Neural progenitor cell (in vitro differentiated cells): ENCODE measurements at regions not wholly inside any gene's neighbourhood (a gene's known extent, or its start where the extent isn't known, plus 50 kb on each side); places are given as distances from the start of the nearest gene placed in this dataset.

Experiments used
- DNase-seq: peaks from one replicate; pipeline ENCODE4 v3.0.0-alpha.2; 2016; ENCODE audit warnings: low spot score
- H2AFZ ChIP-seq: fragments of 200-600 bp; sonication (generic); replicated peaks from 2 replicates; pipeline ENCODE4 v1.6.1; 2016; ENCODE audit warnings: antibody characterized with exemption
- H3F3A ChIP-seq: fragments of 200-600 bp; sonication (generic); 2 replicates; pipeline ENCODE4 v1.6.1; 2016; ENCODE audit warnings: antibody characterized with exemption, low read depth
- H3K27ac ChIP-seq: fragments of 200-600 bp; sonication (generic); 2 replicates; pipeline ENCODE4 v1.5.1; 2016; ENCODE audit warnings: mild to moderate bottlenecking
- H3K27me3 ChIP-seq: fragments of 200-600 bp; sonication (generic); 2 replicates; pipeline ENCODE4 v1.6.1; 2016; ENCODE audit warnings: mild to moderate bottlenecking, moderate library complexity
- H3K36me3 ChIP-seq: fragments of 200-600 bp; sonication (generic); 2 replicates; pipeline ENCODE4 v1.5.1; 2016
- H3K4me1 ChIP-seq: fragments of 200-600 bp; sonication (generic); 2 replicates; pipeline ENCODE4 v1.6.1; 2016; ENCODE audit warnings: mixed run types
- H3K4me2 ChIP-seq: fragments of 200-600 bp; sonication (generic); 2 replicates; pipeline ENCODE4 v1.6.1; 2016
- H3K4me3 ChIP-seq: fragments of 200-600 bp; sonication (generic); 2 replicates; pipeline ENCODE4 v1.5.1; 2016
- H3K79me2 ChIP-seq: fragments of 200-600 bp; sonication (generic); 2 replicates; pipeline ENCODE4 v1.6.1; 2016; ENCODE audit warnings: low read depth
- H3K9ac ChIP-seq: fragments of 200-600 bp; sonication (generic); 2 replicates; pipeline ENCODE4 v1.6.1; 2016
- H3K9me3 ChIP-seq: fragments of 200-600 bp; sonication (generic); 2 replicates; pipeline ENCODE4 v1.5.1; 2016; ENCODE audit warnings: low read depth
- H4K20me1 ChIP-seq: fragments of 200-600 bp; sonication (generic); 2 replicates; pipeline ENCODE4 v1.6.1; 2016; ENCODE audit warnings: low read depth
- H3K27ac Mint-ChIP-seq: 3 replicates; pipeline ENCODE4 v1.8.0; 2021; ENCODE audit warnings: mixed read lengths
- H3K27me3 Mint-ChIP-seq: 2 replicates; pipeline ENCODE4 v1.8.0; 2022; ENCODE audit warnings: low read depth, mild to moderate bottlenecking, inconsistent platforms, moderate library complexity, mixed read lengths; ENCODE audit not compliant: insufficient read depth
- H3K36me3 Mint-ChIP-seq: 3 replicates; pipeline ENCODE4 v1.8.0; 2021; ENCODE audit warnings: mixed read lengths
- H3K4me1 Mint-ChIP-seq: 3 replicates; pipeline ENCODE4 v1.8.0; 2021; ENCODE audit warnings: mixed read lengths
- H3K4me3 Mint-ChIP-seq: 3 replicates; pipeline ENCODE4 v1.8.0; 2021; ENCODE audit warnings: mild to moderate bottlenecking, moderate library complexity, mixed read lengths
- H3K9me3 Mint-ChIP-seq: 3 replicates; pipeline ENCODE4 v1.8.0; 2020; ENCODE audit warnings: mixed read lengths
- EZH2 ChIP-seq: fragments of 200-600 bp; sonication (generic); IDR thresholded peaks from 2 replicates; pipeline ENCODE4 v1.6.1; 2017; ENCODE audit warnings: antibody characterized with exemption, mild to moderate bottlenecking, moderate library complexity
- EZH2phosphoT487 ChIP-seq: fragments of 200-600 bp; sonication (generic); IDR thresholded peaks from 2 replicates; pipeline ENCODE4 v1.6.1; 2017; ENCODE audit warnings: antibody characterized with exemption
- TF ChIP-seq, protein P1 (sequence below): fragments of 200-600 bp; sonication (generic); IDR thresholded peaks from 2 replicates; pipeline ENCODE4 v1.5.1; 2017; ENCODE audit warnings: antibody characterized with exemption, mild to moderate bottlenecking

DNA sequence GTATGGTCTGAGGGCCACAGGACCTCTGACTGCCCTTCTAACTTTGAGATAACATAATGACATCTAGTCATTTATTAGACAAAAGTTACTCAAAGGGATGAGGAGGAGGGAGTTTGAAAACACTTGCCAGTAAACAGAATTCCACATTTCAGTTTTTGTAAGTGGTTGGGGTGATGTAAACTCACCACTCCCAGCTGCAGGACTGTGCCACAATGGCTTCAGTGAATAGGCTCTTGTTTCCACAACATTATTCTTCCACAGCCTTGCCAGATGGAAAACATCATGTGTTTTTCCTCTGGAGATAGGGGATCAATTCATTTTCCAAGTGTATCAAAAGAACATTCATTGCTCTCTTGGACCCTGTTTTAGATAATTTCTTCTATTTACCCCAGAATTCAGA, 147.2 kb upstream of the BDNF start:
- no peaks in the 10 kb centered on the region for H3K27me3 ChIP-seq
- Mint-ChIP-seq H3K36me3 (no peaks in the 10 kb centered on the region), H3K9me3 (no peaks in the 10 kb centered on the region), H3K27ac (no peak overlapping the region), H3K27me3 (no peaks in the 10 kb centered on the region), H3K4me1 (no peaks in the 10 kb centered on the region), H3K4me3 (no peak overlapping the region)
- H3F3A ChIP-seq, result no peaks in the 10 kb centered on the region
- DNase-seq, result no peak
- no peak overlapping the region for H3K27ac ChIP-seq
- TF ChIP-seq EZH2phosphoT487, result no peak
- TF ChIP-seq, protein P1, sequence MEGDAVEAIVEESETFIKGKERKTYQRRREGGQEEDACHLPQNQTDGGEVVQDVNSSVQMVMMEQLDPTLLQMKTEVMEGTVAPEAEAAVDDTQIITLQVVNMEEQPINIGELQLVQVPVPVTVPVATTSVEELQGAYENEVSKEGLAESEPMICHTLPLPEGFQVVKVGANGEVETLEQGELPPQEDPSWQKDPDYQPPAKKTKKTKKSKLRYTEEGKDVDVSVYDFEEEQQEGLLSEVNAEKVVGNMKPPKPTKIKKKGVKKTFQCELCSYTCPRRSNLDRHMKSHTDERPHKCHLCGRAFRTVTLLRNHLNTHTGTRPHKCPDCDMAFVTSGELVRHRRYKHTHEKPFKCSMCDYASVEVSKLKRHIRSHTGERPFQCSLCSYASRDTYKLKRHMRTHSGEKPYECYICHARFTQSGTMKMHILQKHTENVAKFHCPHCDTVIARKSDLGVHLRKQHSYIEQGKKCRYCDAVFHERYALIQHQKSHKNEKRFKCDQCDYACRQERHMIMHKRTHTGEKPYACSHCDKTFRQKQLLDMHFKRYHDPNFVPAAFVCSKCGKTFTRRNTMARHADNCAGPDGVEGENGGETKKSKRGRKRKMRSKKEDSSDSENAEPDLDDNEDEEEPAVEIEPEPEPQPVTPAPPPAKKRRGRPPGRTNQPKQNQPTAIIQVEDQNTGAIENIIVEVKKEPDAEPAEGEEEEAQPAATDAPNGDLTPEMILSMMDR, result no peak
- TF ChIP-seq EZH2, result no peak
- no peak overlapping the region for H3K9ac ChIP-seq
- no peaks in the 10 kb centered on the region for H4K20me1 ChIP-seq
- no peak overlapping the region for H3K4me2 ChIP-seq
- no peak overlapping the region for H2AFZ ChIP-seq
- no peaks in the 10 kb centered on the region for H3K9me3 ChIP-seq
- H3K36me3 ChIP-seq, result no peaks in the 10 kb centered on the region
- H3K4me1 ChIP-seq, result no peaks in the 10 kb centered on the region
- H3K4me3 ChIP-seq, result no peak overlapping the region
- H3K79me2 ChIP-seq, result no peaks in the 10 kb centered on the region

DNA sequence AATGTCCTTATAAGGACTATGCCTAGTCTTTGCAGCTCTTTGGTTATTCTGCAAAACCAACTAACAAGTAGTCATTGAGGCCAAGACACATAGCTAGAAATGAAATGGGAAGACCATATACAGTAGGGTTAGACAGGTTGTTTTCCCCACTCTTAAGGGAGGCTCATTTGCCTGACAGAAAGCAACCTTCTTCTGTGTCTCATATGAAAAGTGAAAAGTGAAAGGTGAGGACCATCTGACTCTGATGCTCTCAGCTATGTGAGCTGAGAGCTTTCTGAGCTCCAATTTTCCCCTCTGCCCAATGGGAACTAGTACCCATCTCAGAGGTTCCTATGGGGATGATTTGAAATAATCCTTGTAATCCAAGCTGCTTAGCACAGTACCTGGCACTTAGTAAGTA, 142.0 kb upstream of the BDNF start:
- Histone ChIP-seq H3K27ac (no peak overlapping the region), H3K36me3 (no peaks in the 10 kb centered on the region), H3K4me1 (no peaks in the 10 kb centered on the region), H3F3A (no peaks in the 10 kb centered on the region), H3K9ac (no peak overlapping the region), H3K9me3 (no peaks in the 10 kb centered on the region), H3K4me2 (no peak overlapping the region), H4K20me1 (no peaks in the 10 kb centered on the region), H3K27me3 (no peaks in the 10 kb centered on the region), H3K79me2 (no peaks in the 10 kb centered on the region), H2AFZ (no peak overlapping the region), H3K4me3 (no peak overlapping the region)
- H3K4me1 Mint-ChIP-seq, result no peaks in the 10 kb centered on the region
- no peak overlapping the region for H3K27ac Mint-ChIP-seq
- no peak for DNase-seq
- TF ChIP-seq EZH2 (no peak), EZH2phosphoT487 (no peak)
- TF ChIP-seq, protein P1, result no peak
- H3K27me3 Mint-ChIP-seq, result no peaks in the 10 kb centered on the region
- no peak overlapping the region for H3K4me3 Mint-ChIP-seq
- H3K36me3 Mint-ChIP-seq, result no peaks in the 10 kb centered on the region
- H3K9me3 Mint-ChIP-seq, result no peaks in the 10 kb centered on the region

DNA sequence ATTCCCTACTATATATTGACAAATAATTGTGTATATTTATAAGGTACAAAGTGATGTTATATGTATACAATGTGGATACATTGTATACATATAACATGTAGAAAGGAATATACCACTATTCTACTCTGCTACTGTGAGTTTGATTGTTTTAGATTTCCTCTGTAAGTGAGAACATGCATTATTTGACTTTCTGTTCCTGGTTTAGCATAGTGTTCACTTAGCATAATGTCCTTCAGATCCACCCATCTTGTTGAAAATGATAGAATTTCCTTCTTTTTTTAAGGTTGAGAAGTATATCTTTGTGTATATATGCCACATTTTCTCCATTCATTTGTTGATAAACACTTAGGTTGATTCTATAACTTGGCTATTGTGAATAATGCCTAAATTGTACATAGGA, 140.8 kb upstream of the BDNF start:
- no peak overlapping the region for H3K9ac ChIP-seq
- no peaks in the 10 kb centered on the region for H3K36me3 Mint-ChIP-seq

More for the DNA sequence above, 140.8 kb upstream of the BDNF start:
- no peaks in the 10 kb centered on the region for H3K9me3 Mint-ChIP-seq
- no peaks in the 10 kb centered on the region for H3K4me1 Mint-ChIP-seq
- no peak overlapping the region for H3K4me2 ChIP-seq
- no peaks in the 10 kb centered on the region for H3K27me3 Mint-ChIP-seq
- H3K4me3 Mint-ChIP-seq, result no peak overlapping the region
- H3F3A ChIP-seq, result no peaks in the 10 kb centered on the region
- H3K36me3 ChIP-seq, result no peaks in the 10 kb centered on the region
- no peaks in the 10 kb centered on the region for H3K27me3 ChIP-seq
- H2AFZ ChIP-seq, result no peak overlapping the region
- no peak overlapping the region for H3K27ac ChIP-seq
- DNase-seq, result no peak
- TF ChIP-seq, protein P1, result no peak
- TF ChIP-seq EZH2, result no peak
- no peak for TF ChIP-seq EZH2phosphoT487
- H3K4me1 ChIP-seq, result no peaks in the 10 kb centered on the region
- no peak overlapping the region for H3K4me3 ChIP-seq
- no peak overlapping the region for H3K27ac Mint-ChIP-seq
- no peaks in the 10 kb centered on the region for H3K9me3 ChIP-seq
- no peaks in the 10 kb centered on the region for H3K79me2 ChIP-seq
- H4K20me1 ChIP-seq, result no peaks in the 10 kb centered on the region
